ENCODE measurements at regions not wholly inside any gene's neighbourhood (a gene's known extent, or its start where the extent isn't known, plus 50 kb on each side); places are given as distances from the start of the nearest gene placed in this dataset.

GRCh38 chr11:23221366-23221765 is 361.1 kb upstream of the CCDC179 start:
- TF ChIP-seq PPARA (CRISPR knock-in tag; IDR thresholded peaks at IDR 0.05; ENCODE audit: borderline replicate concordance) = no peak
- TF ChIP-seq GLIS3 (CRISPR knock-in tag; IDR thresholded peaks at IDR 0.05) = no peak
- TF ChIP-seq POU6F1 (CRISPR knock-in tag; IDR thresholded peaks at IDR 0.05; ENCODE audit: borderline replicate concordance, low read depth) = no peak
- TF ChIP-seq ZFP30 (CRISPR knock-in tag; IDR thresholded peaks at IDR 0.05) = no peak
- no peak for TF ChIP-seq PATZ1 (CRISPR knock-in tag; IDR thresholded peaks at IDR 0.05; ENCODE audit: borderline replicate concordance)
- TF ChIP-seq RARB (CRISPR knock-in tag; IDR thresholded peaks at IDR 0.05) = no peak
- TF ChIP-seq BACH2 (CRISPR knock-in tag; IDR thresholded peaks at IDR 0.05; ENCODE audit: borderline replicate concordance) = no peak
- TF ChIP-seq ZFP3 (CRISPR knock-in tag; IDR thresholded peaks at IDR 0.05) = no peak
- no peak for TF ChIP-seq CSDC2 (CRISPR knock-in tag; IDR thresholded peaks at IDR 0.05)
- TF ChIP-seq SNAI2 (CRISPR knock-in tag; IDR thresholded peaks at IDR 0.05) = no peak
- no peak for TF ChIP-seq CREB5 (CRISPR knock-in tag; IDR thresholded peaks at IDR 0.05; ENCODE audit: low read depth)
- no peak for TF ChIP-seq ZC3H10 (CRISPR knock-in tag; IDR thresholded peaks at IDR 0.05)
